Liver (tissue), 3 donors: ENCODE measurements at regions not wholly inside any gene's neighbourhood (a gene's known extent, or its start where the extent isn't known, plus 50 kb on each side); places are given as distances from the start of the nearest gene placed in this dataset.

ENCODE experiments used
- ATF3 ChIP-seq: IDR thresholded peaks from 2 replicates; pipeline ENCODE4 v1.6.1; 2016; ENCODE audit warnings: antibody characterized with exemption
- CTCF ChIP-seq: fragments of 150-350 bp; IDR thresholded peaks from 2 replicates; pipeline ENCODE4 v1.5.1; 2017; ENCODE audit warnings: improper control_type of control experiment, low read depth, low read length; ENCODE audit not compliant: missing input control
- FOXA1 ChIP-seq: IDR thresholded peaks from 2 replicates; pipeline ENCODE4 v1.6.1; 2016; ENCODE audit warnings: antibody characterized with exemption
- GABPA ChIP-seq, 2 donors: IDR thresholded peaks in 1 of 2; conservative IDR thresholded peaks in 1 of 2; 2 replicates each; pipeline ENCODE4 v1.6.1; 2016; ENCODE audit warnings: antibody characterized with exemption in 2 of 2, mild to moderate bottlenecking in 1 of 2, moderate library complexity in 1 of 2
- HNF4A ChIP-seq, 2 donors: conservative IDR thresholded peaks; 2 replicates each; pipeline ENCODE4 v1.6.1; 2016; ENCODE audit warnings: antibody characterized with exemption in 2 of 2, mild to moderate bottlenecking in 2 of 2
- JUND ChIP-seq, 2 donors: IDR thresholded peaks; 2 replicates each; pipeline ENCODE4 v1.6.1; 2016; ENCODE audit warnings: antibody characterized with exemption in 2 of 2
- RAD21 ChIP-seq, 2 donors: IDR thresholded peaks; 2 replicates each; pipeline ENCODE4 v1.6.1; 2016; ENCODE audit warnings: antibody characterized with exemption in 2 of 2, mild to moderate bottlenecking in 2 of 2
- REST ChIP-seq: IDR thresholded peaks from 2 replicates; pipeline ENCODE4 v1.6.1; 2016; ENCODE audit warnings: antibody characterized with exemption, mild to moderate bottlenecking
- RXRA ChIP-seq, 2 donors: IDR thresholded peaks; 2 replicates each; pipeline ENCODE4 v1.6.1; 2017 to 2018; ENCODE audit warnings: antibody characterized with exemption in 2 of 2, mild to moderate bottlenecking in 1 of 2
- SP1 ChIP-seq: IDR thresholded peaks from 2 replicates; pipeline ENCODE4 v1.6.1; 2018; ENCODE audit warnings: antibody characterized with exemption, mild to moderate bottlenecking
- TAF1 ChIP-seq: conservative IDR thresholded peaks from 2 replicates; pipeline ENCODE4 v1.6.1; 2016; ENCODE audit warnings: antibody characterized with exemption, mild to moderate bottlenecking
- YY1 ChIP-seq: IDR thresholded peaks from 2 replicates; pipeline ENCODE4 v1.6.1; 2016; ENCODE audit warnings: antibody characterized with exemption, mild to moderate bottlenecking
- TF ChIP-seq, protein P1 (sequence below): IDR thresholded peaks from 2 replicates; pipeline ENCODE4 v1.6.1; 2016; ENCODE audit warnings: antibody characterized with exemption
- donor health status: healthy.
- donor health status: healthy.

DNA sequence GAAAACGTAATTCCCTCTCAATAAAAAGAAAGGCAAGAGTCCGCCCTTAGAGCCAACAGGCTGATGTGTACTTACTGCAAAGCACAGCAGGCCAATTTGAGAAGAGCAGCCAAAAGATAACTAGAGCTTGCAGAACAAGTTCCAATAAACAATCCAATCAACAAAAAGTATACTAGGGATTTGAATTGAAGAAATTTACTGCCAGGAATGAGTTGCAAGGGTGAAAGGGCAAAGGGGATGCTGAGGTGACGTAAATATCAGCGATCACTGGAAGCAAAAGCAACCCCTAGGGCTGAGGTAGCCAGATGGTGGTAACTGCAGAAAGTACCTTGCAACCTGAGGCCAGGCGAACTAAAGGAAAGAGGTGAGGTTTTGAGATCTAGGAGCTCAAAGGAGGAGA, 152.1 kb upstream of the TENM3 start:
- TF ChIP-seq CTCF (no peak), YY1 (no peak), SP1 (no peak), ATF3 (no peak), JUND (IDR thresholded peaks at IDR 0.05) (no peak), REST (no peak), RXRA (IDR thresholded peaks at IDR 0.05) (peak in 1 of 2 donors; percentile 58), TAF1 (no peak), GABPA (IDR thresholded peaks at IDR 0.05 in 1 of 2, conservative IDR thresholded peaks at IDR 0.05 in 1 of 2) (no peak), RAD21 (IDR thresholded peaks at IDR 0.05) (no peak), HNF4A (conservative IDR thresholded peaks at IDR 0.05) (peak in 1 of 2 donors; percentile 40), FOXA1 (peak; percentile 21)
- TF ChIP-seq, protein P1, sequence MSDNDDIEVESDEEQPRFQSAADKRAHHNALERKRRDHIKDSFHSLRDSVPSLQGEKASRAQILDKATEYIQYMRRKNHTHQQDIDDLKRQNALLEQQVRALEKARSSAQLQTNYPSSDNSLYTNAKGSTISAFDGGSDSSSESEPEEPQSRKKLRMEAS = no peak
